ENCODE measurements at regions not wholly inside any gene's neighbourhood (a gene's known extent, or its start where the extent isn't known, plus 50 kb on each side); places are given as distances from the start of the nearest gene placed in this dataset.

DNA sequence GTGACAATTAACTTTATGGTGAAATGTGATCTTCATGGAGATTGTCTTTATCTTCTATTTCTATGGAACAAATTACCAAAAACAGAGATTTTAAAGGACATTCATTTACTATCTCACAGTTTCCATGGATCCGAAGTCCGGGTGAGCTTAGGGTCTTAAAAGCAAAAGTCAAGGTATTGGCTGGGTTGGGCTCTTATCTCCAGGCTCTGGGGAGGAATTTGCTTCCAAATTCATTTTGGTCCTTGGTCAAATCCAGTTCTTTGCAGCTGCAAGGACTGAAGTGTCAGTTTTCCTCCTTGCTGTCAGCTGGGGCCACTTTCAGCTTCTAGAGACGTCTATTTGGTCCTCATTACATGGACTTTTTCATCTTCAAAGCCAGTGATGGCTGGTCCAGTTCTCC, 395.8 kb upstream of the MAF start:
- Histone ChIP-seq H3K4me1 (replicated peaks) (no peaks in the 10 kb centered on the region), H3K27ac (no peak overlapping the region), H3K27me3 (replicated peaks; ENCODE audit: insufficient read depth) (no peaks in the 10 kb centered on the region), H3K36me3 (no peaks in the 10 kb centered on the region), H3K4me3 (no peak overlapping the region), H3K9me3 (no peaks in the 10 kb centered on the region)
- intact Hi-C loops (cut with DNase I), result no loop called here
- WGBS, result 88% methylated on average over 3 of the region's 3 CpGs
- no peak for DNase-seq (ENCODE audit: low spot score)
- TF ChIP-seq POLR2AphosphoS5 (IDR thresholded peaks at IDR 0.05), result no peak
- no peak for TF ChIP-seq POLR2A (IDR thresholded peaks at IDR 0.05)
- TF ChIP-seq, protein P1, sequence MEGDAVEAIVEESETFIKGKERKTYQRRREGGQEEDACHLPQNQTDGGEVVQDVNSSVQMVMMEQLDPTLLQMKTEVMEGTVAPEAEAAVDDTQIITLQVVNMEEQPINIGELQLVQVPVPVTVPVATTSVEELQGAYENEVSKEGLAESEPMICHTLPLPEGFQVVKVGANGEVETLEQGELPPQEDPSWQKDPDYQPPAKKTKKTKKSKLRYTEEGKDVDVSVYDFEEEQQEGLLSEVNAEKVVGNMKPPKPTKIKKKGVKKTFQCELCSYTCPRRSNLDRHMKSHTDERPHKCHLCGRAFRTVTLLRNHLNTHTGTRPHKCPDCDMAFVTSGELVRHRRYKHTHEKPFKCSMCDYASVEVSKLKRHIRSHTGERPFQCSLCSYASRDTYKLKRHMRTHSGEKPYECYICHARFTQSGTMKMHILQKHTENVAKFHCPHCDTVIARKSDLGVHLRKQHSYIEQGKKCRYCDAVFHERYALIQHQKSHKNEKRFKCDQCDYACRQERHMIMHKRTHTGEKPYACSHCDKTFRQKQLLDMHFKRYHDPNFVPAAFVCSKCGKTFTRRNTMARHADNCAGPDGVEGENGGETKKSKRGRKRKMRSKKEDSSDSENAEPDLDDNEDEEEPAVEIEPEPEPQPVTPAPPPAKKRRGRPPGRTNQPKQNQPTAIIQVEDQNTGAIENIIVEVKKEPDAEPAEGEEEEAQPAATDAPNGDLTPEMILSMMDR (IDR thresholded peaks at IDR 0.05), result no peak

DNA sequence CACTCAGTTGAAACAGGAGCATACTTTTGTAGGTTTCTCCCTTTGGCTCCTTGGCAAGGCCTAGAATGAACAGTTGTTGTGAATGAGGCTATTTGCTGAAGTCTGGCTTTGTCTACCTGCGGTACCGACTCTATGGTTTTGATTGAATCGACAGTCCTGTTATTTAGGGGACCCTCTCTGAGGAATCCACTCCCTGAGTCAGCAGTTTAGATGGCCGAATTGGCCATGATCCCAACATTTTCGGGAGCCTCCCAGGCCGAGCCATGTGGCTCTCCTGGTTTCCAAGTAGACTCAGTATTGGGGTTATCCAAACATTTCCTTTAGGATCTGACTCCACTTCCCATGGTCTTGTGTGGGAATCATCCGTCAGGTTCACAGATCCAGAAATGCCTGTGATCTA, 394.8 kb upstream of the MAF start:
- no peaks in the 10 kb centered on the region for H3K4me1 ChIP-seq (replicated peaks)
- 88% methylated on average over 7 of the region's 7 CpGs for WGBS
- no peaks in the 10 kb centered on the region for H3K36me3 ChIP-seq
- no peak overlapping the region for H3K4me3 ChIP-seq
- H3K27ac ChIP-seq, result no peak overlapping the region
- TF ChIP-seq POLR2A (IDR thresholded peaks at IDR 0.05) (no peak), POLR2AphosphoS5 (IDR thresholded peaks at IDR 0.05) (no peak)
- TF ChIP-seq, protein P1 (IDR thresholded peaks at IDR 0.05), result no peak
- H3K27me3 ChIP-seq (replicated peaks; ENCODE audit: insufficient read depth), result no peaks in the 10 kb centered on the region
- no peak for DNase-seq (ENCODE audit: low spot score)
- H3K9me3 ChIP-seq, result no peaks in the 10 kb centered on the region
- intact Hi-C loops (cut with DNase I), result no loop called here

DNA sequence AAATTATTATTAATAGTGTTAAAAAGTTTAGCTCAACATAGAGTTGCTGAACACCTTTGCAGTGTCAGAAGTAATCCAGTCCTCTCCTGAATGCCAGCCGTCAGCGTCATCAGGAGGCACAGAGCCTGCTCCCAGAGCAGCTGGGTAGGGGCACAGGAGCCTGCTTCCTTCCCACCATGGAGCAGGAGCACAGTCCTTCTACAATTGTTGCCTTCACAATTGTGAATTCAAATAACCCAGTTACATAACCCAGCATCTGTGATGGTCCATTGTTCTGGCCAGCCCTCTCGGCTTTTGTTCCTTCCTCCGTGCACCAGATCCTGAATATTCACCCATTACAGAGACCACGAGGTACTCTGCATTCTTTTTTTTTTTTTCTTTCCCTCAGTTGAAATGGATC, 393.9 kb upstream of the MAF start:
- H3K9me3 ChIP-seq, result no peaks in the 10 kb centered on the region
- intact Hi-C loops (cut with DNase I), result no loop called here
- DNase-seq (ENCODE audit: low spot score), result no peak
- WGBS, result 66% methylated on average over 5 of the region's 5 CpGs
- H3K27me3 ChIP-seq (replicated peaks; ENCODE audit: insufficient read depth), result no peaks in the 10 kb centered on the region
- TF ChIP-seq POLR2A (IDR thresholded peaks at IDR 0.05) (no peak), POLR2AphosphoS5 (IDR thresholded peaks at IDR 0.05) (no peak)
- TF ChIP-seq, protein P1 (IDR thresholded peaks at IDR 0.05), result no peak
- H3K27ac ChIP-seq, result no peak overlapping the region
- no peak overlapping the region for H3K4me3 ChIP-seq
- no peaks in the 10 kb centered on the region for H3K4me1 ChIP-seq (replicated peaks)
- H3K36me3 ChIP-seq, result no peaks in the 10 kb centered on the region

DNA sequence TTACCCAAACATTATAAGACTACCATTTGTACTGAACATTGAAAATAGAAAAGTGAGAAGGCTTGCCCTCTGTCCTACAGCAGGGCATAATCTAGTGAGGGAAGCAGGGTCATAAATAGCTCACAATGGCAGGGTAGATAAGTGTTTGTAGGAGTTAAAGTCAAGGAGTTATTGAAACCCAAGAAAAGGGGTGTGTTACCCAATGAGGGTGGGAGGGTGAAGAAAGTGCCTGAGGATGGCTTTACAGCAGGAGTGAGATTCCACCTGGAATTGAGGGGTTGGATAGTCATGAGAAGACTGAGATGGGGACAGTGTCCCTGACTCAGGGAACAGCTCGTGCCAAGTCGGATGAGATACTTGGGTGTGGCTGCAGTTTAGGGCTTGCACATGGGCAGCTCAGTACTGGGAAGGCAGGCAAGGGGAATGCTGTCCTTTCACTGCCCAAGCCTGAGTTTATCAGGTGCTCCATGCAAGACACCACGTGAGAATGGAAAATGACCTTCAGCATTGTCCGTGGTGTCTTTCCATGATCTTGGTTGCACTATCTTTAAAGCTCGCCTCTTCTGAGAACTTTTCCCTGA, 393.2 kb upstream of the MAF start:
- TF ChIP-seq POLR2AphosphoS5 (IDR thresholded peaks at IDR 0.05) (no peak), POLR2A (IDR thresholded peaks at IDR 0.05) (no peak)
- TF ChIP-seq, protein P1 (IDR thresholded peaks at IDR 0.05), result no peak
- no peak for DNase-seq (ENCODE audit: low spot score)
- 89% methylated on average over 5 of the region's 5 CpGs for WGBS
- H3K27ac ChIP-seq, result no peak overlapping the region
- H3K9me3 ChIP-seq, result no peaks in the 10 kb centered on the region
- H3K36me3 ChIP-seq, result no peaks in the 10 kb centered on the region
- no peak overlapping the region for H3K4me3 ChIP-seq
- no peaks in the 10 kb centered on the region for H3K4me1 ChIP-seq (replicated peaks)
- H3K27me3 ChIP-seq (replicated peaks; ENCODE audit: insufficient read depth), result no peaks in the 10 kb centered on the region
- intact Hi-C loops (cut with DNase I), result no loop called here

DNA sequence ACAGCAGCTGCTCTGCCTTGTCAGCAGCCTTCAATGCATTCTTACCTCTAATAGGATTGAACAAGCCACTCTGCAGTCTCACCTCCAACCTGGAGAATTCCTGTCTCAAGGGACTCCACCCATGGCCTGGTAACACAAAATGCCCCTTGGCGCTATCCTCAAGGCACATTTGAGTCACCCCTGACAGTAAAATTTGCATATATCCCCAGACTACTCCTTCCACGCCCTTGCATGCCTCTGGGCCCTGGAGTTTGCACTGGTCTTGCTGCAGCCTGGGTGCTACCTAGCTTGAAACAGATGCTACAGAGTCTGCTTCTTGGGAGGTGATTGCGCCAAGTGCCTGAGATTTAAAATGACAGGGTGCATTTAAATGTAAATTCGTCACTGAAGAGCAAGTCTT, 391.4 kb upstream of the MAF start:
- H3K27ac ChIP-seq, result no peak overlapping the region
- 87% methylated on average over 4 of the region's 4 CpGs for WGBS
- DNase-seq (ENCODE audit: low spot score), result no peak
- intact Hi-C loops (cut with DNase I), result no loop called here
- H3K4me3 ChIP-seq, result no peak overlapping the region
- H3K4me1 ChIP-seq (replicated peaks), result no peaks in the 10 kb centered on the region
- no peaks in the 10 kb centered on the region for H3K36me3 ChIP-seq
- TF ChIP-seq, protein P1 (IDR thresholded peaks at IDR 0.05), result no peak
- TF ChIP-seq POLR2A (IDR thresholded peaks at IDR 0.05) (no peak), POLR2AphosphoS5 (IDR thresholded peaks at IDR 0.05) (no peak)
- H3K9me3 ChIP-seq, result no peaks in the 10 kb centered on the region
- no peaks in the 10 kb centered on the region for H3K27me3 ChIP-seq (replicated peaks; ENCODE audit: insufficient read depth)
